Activated CD4-positive, alpha-beta T cell treated with anti-CD3 and anti-CD28 coated beads for 48 hours (primary cell): ENCODE measurements at regions not wholly inside any gene's neighbourhood (a gene's known extent, or its start where the extent isn't known, plus 50 kb on each side); places are given as distances from the start of the nearest gene placed in this dataset.
"Not testable (repeated sequence)": the region's sequence is repeated elsewhere in the genome, so short reads cannot be mapped to it uniquely, and the experiment has no call there.

ENCODE experiments used
- DNase-seq: peaks from one replicate; pipeline ENCODE4 v3.0.0-alpha.2; 2020

DNA sequence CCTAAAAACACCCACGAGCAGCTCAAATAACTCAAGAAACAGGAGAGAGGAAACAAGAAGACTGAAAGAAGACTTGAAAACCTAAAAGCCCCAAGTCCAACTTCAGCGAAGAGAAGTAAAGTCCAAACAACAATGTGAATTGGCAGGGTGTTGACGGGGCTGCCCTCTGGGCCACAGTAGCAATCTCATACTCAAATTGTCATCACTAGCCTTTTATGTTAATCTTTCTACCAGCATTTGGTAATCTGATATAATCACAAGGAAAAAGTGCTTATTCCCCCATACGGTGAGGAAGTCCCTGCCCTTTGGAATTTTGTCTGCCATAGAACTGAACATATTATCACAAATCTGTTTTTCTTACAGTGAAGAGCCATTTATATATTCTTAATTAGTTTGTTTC is 51.5 kb upstream of the IFNE start:
- DNase-seq: no peak

DNA sequence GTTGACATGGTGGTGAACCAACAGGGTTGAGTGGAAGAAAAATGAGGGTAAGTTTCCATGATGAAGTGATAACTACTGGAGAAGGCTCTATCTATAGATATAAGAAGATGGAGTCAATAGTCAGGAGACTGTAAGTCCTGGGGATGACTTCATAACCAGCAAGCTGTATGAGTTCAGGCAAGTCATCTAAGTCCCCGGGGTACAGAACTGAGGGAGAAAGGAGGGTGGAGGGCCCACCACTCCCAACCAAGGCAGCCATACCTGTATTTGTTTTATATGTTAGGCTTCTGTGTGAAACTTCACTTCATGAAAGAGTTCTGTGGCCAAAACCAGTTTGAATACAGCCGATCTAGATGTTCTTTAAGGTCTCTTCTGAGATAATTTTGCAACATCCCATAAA is 53.3 kb upstream of the IFNE start:
- DNase-seq: no peak

DNA sequence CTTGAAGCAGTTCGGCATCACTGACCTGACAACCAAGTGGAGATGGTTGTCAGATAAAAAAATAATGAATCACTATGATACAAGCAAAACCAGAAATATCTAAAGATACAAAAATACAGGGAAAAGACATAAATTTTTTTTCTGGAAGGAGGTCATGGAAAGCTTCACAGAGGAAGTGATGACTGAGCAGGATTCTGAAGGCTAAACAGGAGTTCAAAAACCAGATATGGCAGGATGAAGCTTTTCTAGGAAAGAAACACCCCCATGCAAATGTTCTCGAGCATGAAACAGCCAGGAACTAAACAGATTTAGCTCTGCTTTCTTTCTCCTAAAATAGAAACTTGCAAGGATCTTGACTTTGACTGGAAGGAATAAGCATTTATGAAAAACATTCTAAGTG is 60.7 kb upstream of the IFNE start:
- no peak for DNase-seq

DNA sequence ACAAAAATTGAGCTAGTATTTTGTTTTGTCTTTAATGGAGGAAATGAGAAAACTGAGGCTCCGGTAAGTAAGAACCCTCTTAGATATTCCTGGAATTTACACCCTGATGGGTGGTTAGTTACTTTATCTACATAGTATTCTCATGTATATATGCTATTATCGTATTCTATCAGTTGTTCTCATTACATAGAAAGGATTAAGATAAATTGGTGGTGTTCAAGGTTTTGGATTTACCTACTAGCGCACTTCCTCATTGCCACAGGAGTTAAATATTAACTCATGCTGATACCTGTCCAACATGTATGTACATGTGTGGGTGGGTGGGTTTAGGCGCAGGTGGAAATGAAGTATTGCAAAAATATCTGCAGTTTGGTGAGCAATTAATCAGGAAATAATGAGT is 61.1 kb upstream of the IFNE start:
- DNase-seq: no peak

DNA sequence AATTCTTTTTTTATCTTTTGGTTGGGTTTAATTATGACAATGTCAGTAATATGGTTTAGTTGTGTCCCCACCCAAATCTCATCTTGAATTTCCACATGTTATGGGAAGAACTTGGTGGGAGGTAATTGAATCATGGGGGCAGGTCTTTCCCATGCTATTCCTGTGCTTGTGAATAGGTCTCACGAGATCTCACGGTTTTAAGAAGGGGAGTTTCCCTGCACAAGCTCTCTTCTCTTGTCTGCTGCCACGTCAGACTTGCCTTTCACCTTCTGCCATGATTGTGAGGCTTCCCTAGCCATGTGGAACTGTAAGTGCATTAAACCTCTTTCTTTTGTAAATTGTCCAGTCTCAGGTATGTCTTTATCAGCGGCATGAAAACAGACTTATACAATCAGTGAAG is 61.7 kb upstream of the IFNE start:
- DNase-seq: not testable (repeated sequence)

DNA sequence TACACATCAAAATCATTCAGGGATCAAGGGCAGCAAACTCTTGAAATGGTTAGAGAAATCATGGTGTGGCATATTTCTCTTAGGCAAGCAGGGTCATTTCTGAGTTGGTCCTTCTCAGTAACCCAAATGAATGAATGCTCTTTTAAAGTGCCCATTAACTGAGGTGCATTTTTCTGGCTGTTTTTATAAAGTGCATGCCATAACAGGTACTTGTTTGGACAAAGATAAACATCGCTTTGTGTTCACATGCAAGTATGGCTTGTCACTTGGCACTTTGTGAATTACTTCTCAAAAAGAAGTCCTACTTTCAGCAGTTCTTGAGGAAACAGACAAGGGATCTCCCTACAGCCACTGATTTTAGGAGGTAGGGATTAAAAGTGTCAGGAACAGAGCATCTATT is 64.8 kb upstream of the IFNE start:
- no peak for DNase-seq

DNA sequence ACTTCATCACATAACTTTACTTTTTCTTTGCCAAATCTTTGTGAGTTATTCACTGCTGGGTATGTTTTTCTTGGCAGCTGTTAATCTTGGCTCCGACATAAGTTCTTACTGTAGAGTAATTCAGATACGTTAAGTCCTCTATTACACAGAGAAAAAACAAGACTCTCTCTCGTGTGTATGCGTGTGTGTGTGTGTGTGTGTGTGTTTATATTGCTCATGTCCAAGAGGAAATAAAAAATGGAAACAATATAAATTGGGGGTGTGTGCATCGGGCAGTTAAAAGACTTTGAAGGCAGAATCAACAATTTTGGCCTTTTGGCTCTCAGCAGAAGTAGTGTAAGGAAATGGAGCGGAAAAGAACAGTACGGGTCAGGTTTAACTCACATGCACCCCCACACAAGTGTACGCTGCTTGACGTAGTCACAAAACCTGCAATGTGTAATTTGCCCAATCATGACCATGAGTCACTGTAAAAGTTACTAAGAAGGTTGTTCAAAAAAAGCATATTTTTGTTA is 67.2 kb upstream of the IFNE start:
- DNase-seq: no peak

DNA sequence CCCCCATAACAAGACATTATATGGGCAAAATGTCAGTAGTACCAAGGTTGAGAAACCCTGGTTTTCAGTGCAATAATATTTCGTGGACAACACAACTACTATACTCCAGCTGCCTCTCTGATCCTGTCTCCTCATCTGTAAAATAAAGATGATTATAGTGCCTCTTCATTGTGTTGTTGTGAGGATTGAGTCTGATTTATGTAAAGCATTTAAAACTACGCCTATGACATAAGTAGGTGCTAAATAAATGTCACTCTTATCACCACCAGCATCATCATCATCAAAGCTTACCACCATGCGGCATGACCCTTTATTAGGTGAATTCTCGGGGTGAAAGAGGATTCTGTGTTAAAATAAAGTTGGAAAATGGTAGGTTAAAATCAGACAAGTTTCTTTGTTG is 67.8 kb upstream of the IFNE start:
- no peak for DNase-seq

DNA sequence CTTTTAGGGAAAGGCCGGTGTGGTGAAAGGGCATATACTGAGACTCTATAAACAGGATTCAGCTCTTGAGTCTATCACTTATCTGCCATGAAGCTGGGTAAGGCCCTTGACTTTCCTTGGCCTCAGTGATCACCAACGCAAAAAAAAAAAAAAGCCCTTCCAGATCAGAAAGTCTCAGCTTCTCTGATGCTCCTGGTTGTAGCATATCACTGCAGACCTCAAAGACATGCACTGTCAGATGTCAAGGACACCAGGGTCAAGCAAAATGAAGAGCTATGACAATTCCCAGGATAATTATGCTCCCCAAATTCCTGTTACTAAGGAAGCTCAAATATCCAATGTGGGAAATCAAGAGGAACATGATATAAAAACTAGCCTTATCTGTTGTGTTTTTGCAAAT is 68.3 kb upstream of the IFNE start:
- DNase-seq: no peak

DNA sequence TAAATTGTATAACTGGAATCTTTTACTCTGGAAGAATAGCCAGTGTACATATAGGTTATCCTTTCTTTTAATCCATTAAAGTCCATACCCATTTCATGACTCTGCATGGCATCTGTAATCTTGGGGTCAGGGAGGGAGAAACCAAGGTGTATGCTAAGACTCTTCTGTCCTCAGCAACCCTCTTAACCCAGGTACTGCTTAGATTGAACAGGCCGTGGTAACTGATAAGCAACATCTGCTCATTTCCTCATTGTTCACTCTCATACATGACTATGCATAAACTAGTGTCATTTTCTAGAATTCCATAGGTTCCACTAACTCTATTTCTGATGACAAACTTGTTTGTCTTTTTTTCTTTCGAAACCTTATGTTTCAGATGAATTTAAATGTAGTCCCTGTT is 69.3 kb upstream of the IFNE start:
- no peak for DNase-seq

DNA sequence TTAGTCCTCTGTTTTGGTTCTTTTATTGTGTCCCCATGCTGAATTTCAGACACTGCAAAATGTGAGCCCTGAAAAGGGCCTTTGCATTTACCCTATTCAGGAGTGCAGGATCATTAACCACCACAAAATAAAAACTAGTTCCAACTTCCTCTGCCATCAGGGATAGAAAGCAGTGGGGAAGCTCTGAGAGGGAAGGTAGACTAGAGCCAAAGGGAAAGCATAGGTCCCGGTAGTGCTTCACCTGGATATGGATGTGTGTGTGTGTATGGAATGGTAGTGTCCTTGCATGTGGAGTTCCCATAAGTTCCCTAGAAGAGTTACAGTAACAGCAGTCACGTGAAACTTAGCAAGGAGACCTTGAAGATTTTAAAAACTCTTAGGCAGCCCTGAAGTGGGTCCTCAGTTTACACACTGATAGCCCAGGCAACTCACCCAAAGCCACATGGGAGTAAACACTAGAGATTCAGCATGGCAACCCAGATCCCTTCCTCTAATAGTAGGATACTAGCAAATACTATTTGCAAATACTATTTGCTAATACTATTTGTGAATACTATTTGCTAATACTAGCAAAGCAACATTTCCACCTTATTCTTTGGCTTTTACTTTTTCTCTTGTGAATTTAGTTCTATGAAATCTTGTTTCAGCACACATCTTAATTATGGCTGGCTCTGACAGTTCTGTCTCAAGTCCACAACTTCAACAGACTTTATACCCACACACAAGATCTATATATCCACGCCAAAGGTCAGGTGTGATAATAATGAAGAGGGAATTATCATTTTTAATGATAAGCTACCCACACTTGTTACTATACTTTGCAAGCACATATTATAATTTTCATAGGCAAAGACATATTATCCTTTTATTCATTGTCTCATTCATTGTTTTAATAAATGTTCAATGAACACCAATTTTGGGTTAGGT is 70.4 kb upstream of the IFNE start:
- DNase-seq: no peak

DNA sequence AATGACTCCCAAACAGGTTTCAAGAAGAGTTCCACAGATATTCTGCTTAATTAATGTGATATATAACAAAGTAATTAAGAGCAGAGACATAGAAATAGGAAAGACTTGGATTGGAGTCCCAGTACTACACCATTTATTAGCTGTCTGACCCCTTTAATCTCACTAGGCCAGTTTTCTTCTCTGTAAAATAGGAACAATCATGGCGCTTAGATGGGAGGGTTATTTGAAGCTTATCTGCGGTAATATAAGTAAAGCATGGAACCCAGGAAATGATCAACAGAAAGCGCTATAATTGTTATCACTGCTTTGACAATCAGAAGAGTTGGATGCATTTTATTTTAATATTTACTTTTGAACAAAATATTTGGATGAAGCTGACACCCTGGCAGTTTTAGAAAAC is 71.3 kb upstream of the IFNE start:
- no peak for DNase-seq

DNA sequence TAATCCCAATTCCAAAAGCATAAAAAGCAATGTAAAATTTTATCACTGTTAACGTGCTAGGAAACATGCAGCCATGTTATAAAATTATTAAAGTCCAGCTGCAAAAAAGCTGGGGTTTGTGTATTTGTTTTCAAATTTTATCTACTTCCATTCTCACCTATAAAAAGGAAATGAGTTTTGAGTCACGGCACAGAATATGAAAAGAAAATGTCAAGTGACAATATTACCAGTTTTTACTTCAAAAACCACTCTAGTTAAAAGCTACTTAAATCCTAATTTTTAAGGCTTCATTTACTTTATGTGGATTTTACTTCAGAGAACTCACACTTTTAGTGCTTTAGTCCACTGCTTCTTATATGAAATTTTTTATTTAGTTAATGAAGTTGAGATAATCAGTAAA is 72.7 kb upstream of the IFNE start:
- no peak for DNase-seq

DNA sequence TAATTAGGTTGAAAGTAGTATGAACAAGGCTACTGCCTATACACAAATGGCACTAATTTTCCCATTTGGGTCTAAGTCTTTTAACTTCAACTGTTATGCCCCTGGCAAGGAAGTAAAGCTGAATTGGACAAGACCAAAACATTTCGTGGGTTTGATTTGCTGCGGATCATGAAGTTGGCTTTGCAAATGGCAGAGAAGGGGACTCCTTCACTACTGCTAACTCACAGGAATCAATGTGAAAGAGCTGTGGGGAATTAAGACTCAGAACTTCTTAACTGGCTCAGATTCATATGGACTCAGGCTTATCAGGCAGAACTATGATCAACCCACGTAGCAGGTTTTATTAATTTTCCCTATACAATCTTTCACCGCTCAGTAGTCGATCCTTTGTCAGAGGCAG is 73.8 kb upstream of the IFNE start:
- DNase-seq: no peak

DNA sequence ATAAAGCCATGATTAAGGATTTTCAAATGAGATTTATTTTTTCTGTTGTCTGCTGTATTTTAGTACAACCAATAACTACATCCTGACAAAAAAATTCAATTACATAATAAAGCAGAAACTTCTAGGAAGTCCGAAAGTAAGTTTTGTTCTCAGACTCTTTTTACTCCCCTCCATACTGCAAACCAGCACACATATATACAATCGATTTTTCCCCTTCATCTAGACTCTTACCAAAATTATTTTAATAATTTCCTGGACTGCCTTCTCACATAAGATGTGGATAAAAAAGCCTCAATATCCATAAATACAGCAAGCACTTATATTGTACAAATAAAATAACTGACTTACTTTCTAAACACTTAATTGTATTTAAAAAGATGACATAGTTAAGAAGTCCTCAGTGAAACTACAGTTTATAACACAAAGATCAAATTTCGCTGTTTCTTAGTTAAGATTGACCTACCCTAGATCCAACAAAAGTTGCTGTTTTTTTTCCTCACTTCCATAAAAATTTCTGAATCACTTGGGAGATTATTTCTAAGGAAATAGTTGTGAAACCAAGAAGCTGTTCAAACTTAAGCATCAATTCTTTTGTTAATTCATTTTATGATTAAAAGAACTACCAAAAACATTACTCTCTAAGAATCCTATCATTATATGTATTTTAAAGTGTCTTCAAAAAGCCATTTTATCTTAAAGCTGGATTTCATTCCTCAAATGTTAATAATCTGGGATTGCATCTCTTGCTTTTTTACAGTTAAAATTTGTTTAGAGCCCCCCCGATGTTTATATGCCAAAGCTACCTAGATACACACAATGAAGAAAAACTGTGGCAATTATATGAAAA is 74.7 kb upstream of the IFNE start:
- DNase-seq: no peak

DNA sequence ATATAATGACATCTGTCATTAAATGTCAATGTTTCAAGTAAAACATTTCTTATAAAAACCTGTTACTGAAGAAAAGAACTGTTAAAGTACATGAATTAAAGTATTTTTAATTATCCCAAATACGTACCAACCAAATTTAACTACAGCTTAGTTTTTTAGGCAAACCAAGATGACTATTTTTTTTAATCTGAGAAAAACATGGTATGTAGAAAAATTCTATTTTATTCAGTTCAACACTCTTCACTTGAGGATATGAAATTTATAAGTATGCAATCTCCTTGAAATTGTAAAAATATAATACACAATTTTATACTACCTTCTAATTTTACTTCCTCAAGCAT is 75.3 kb upstream of the IFNE start:
- no peak for DNase-seq

DNA sequence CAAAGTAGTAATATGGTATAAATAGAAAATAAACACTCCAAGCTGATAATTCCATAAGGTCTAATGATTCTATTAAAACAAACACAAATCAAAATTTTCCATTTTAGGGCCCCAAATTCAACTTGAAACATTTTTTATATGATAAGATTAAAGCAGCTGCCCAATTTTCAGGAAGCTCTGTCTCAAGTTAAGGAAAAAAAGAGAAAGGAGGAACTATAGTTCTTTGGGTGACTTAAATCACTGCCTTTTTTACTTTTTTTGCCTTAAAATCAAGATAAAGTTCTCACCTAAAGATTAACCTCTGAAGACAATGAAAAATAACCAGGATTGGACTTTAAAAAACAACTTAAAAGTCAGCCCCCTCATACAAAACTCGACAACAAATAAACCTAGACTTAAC is 76.0 kb upstream of the IFNE start:
- no peak for DNase-seq

DNA sequence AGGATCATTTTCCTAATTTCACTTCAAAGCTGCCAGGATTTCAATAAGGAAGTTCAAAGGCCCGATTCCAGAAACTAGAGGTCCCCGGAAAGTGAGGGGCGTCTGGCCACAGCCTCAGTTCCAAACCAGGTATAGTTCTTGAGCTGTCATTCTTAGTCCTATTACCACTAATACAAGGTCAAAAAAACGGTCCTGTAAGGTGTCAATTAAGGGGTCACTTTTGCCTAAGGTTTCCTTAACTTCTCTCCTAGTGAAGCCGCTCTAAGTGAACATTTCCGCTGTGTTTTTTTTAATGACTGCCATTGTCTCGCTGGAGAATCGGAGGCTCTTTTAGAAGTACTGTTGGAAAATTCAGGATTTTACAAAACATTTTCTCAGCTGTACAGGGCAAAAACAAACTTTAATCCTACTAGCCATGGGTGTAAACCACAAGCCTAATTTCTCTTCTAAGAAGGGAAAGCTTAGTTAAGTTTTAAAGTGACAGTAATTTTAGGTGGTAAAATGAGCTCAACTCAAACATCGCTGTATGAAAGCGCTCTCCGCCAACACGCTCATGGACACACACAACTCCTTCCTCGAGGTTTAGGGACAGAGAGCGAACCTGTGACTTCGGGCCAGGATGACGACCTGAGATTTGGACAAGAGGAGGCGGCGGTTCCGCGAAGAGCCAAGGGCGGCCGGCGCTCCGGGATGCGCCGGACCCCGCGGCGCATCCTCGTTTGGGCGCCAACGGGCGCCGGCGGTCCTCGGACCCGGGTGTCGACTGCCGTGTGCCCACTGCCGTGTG is 76.7 kb upstream of the IFNE start:
- DNase-seq: peak; percentile 28

DNA sequence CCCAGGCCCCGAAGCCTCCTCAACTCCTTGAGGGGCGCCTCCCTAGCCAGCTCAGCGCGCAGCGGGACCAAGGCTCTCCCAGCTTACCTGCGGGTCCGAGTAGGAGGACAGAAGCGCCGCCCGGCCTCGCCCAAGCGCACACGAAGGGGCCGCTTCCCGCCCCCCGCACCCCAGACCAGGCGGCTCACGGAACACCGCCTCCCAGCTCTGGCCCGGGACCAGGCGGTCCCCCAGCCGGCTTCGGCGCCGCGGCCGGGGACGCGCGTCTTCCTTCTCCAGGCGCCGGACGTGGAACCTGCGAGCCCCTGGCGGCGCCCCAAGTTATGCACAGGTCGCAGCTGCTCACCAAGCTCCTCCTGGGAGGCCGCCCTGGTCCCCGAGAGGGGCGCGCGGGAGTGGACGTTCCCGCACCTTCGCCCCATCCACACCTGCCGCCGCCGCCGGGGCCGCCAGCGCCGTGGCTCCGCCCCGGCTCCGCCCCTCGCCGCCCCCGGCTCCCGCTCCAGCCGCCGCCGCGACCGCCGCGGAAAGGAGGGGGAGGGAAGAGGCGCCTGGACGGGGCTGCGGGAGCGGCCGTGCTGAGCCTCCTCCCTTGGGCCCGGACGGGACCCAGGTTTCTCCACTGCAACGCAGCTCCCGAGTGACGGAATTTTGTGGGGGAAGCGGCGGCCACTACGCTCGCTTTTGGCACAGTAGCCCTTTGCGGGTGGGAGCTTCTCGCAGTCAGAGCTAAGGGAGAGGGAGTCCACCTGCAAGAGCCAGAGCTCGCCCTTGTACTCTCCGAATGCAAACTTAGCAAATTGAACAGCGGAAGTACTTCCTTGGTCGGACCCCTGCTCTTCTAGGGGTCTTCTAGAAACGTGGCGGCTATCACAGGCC is 77.5 kb upstream of the IFNE start:
- DNase-seq: peak; percentile 63

DNA sequence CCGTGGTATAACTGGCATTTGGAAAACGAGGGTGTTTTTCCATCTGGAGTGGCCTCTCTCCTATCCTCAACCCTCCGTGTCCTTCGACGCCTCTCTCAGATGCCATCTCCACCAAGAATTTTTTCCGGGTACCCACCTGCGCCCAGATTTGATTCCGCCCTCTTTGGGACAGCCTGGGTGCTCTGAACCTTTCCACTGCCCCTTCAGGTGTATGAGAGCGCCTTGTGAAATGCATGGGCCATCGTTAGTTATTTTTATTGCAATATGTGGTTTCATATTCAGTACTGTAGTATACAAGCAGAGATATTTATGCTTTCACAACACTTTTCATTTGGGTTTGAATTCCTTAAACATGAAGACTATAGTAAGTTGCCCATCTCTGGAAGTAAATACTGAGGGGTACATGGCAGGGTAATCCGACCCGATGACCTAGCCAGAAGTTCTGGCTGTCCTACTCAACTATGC is 78.2 kb upstream of the IFNE start:
- no peak for DNase-seq

DNA sequence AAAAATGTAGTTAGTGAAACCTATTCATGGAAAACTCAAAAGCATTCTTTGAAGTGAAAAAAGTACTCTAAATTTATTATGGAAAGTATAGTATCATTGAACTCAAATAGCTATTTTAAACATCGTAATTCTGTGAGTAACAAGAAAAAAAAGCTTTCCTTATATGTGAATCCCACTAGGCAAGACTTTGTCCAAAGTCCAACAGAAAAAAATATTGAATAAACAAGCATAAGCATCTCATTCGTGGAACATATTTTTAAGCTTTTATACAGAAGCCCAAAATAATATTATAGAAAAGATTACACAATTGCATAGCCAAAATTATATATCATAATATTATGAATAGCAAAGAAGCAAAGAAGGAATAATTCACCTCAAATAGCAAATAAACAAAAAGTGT is 79.4 kb upstream of the IFNE start:
- no peak for DNase-seq

DNA sequence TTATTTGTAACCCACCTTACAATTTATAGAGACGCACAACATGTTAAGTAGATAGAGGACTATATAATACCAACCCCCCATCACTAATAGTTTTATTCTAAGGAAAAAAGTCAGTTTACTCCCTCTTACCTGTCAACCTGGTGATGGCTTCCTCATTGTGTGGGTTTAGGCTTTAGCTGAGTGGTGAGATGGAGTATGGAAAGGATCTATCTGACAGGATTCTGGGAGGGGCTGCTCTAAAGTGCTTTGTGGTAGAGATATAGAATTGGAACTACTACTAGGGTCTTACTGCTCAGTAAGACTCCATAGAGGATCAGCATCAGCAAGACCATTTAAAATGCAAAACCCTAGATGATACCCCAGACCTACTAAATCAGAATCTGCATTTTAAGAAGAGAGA is 82.1 kb upstream of the IFNE start:
- DNase-seq: no peak
